ENCODE measurements at regions not wholly inside any gene's neighbourhood (a gene's known extent, or its start where the extent isn't known, plus 50 kb on each side); places are given as distances from the start of the nearest gene placed in this dataset.

DNA sequence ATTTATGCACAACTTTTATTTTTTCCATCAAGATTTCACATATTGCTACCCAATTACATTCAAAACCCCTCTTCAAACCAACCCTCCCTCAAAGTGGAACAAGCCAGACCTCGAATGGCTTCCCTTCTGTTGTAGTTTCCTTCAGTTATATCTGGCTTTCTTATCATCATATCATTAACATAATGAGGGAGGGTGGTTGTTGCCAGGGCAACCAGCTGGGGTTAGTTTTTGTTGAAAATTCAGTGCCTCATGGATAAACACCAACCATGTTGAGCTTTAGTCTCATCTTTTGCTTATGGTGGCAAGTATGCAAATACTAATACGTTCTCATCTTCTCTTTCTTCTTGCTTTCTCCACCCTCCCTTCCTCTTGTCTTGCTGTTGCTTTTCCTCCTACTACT, 359.7 kb downstream of the CDH11 start:
- Histone ChIP-seq H3K4me1 (ENCODE audit: insufficient read depth, low read length) (no peaks in the 10 kb centered on the region), H2BK5ac (ENCODE audit: insufficient read length, low read length) (no peak overlapping the region), H3K4me2 (ENCODE audit: insufficient read depth, insufficient read length, low read length) (no peak overlapping the region), H2AFZ (ENCODE audit: low read length) (no peak overlapping the region), H4K5ac (ENCODE audit: insufficient read length, low read depth, low read length) (no peak overlapping the region), H3K14ac (ENCODE audit: insufficient read depth, low read length) (no peak overlapping the region), H3K9ac (ENCODE audit: extremely low read depth, insufficient read length, low read length) (no peak overlapping the region), H3K27ac (ENCODE audit: insufficient read length, low read depth, low read length) (no peak overlapping the region), H3K79me2 (ENCODE audit: insufficient read depth, low read length) (no peaks in the 10 kb centered on the region), H4K20me1 (ENCODE audit: control insufficient read depth, insufficient read depth, insufficient read length) (no peaks in the 10 kb centered on the region), H2BK15ac (ENCODE audit: low read depth, low read length) (no peak overlapping the region), H4K91ac (ENCODE audit: insufficient read length, low read depth, low read length) (no peak overlapping the region), H2BK20ac (ENCODE audit: low read depth, low read length, poor library complexity, severe bottlenecking) (no peak overlapping the region), H3K18ac (ENCODE audit: insufficient read length, low read depth, low read length) (no peak overlapping the region), H3T11ph (ENCODE audit: low read length) (no peak overlapping the region), H3K23me2 (ENCODE audit: insufficient read length, low read depth, low read length, poor library complexity, severe bottlenecking) (no peaks in the 10 kb centered on the region), H2BK12ac (ENCODE audit: insufficient read length, low read depth, low read length) (no peak overlapping the region), H3K56ac (ENCODE audit: insufficient read length, low read depth, low read length) (no peak overlapping the region), H3K4ac (ENCODE audit: low read depth, low read length) (no peak overlapping the region), H3K27me3 (ENCODE audit: insufficient read depth, low read length) (no peaks in the 10 kb centered on the region), H3K9me3 (ENCODE audit: control insufficient read depth, low read depth, low read length) (no peaks in the 10 kb centered on the region), H4K8ac (replicated peaks; ENCODE audit: insufficient read length, low read depth, low read length) (no peak overlapping the region), H2BK120ac (ENCODE audit: low read depth, low read length, poor library complexity, severe bottlenecking) (no peak overlapping the region), H3K23ac (ENCODE audit: insufficient read length, low read depth, low read length) (no peak overlapping the region), H2AK5ac (ENCODE audit: insufficient read length, low read length) (no peak overlapping the region), H3K79me1 (ENCODE audit: insufficient read depth, low read depth, low read length, poor library complexity, severe bottlenecking) (no peaks in the 10 kb centered on the region)
- H3K27me3 Mint-ChIP-seq (ENCODE audit: low read depth) = no peaks in the 10 kb centered on the region; the same call in 1 of the 2 replicates
- no peak overlapping the region for H3K27ac Mint-ChIP-seq
- TF ChIP-seq, protein P1, sequence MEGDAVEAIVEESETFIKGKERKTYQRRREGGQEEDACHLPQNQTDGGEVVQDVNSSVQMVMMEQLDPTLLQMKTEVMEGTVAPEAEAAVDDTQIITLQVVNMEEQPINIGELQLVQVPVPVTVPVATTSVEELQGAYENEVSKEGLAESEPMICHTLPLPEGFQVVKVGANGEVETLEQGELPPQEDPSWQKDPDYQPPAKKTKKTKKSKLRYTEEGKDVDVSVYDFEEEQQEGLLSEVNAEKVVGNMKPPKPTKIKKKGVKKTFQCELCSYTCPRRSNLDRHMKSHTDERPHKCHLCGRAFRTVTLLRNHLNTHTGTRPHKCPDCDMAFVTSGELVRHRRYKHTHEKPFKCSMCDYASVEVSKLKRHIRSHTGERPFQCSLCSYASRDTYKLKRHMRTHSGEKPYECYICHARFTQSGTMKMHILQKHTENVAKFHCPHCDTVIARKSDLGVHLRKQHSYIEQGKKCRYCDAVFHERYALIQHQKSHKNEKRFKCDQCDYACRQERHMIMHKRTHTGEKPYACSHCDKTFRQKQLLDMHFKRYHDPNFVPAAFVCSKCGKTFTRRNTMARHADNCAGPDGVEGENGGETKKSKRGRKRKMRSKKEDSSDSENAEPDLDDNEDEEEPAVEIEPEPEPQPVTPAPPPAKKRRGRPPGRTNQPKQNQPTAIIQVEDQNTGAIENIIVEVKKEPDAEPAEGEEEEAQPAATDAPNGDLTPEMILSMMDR (conservative IDR thresholded peaks at IDR 0.05) = no peak
- H3K36me3 Mint-ChIP-seq (ENCODE audit: insufficient read depth in 1 of 3, low read depth in 3 of 3) = no peaks in the 10 kb centered on the region
- H3K4me3 Mint-ChIP-seq = no peak overlapping the region
- peaks cover 0 to 3% of the 10 kb centered on the region in 2 experiments; a peak in 1 of 4 replicates for H3K4me1 Mint-ChIP-seq
- no CpG with 5 or more reads among the region's 2 CpGs for WGBS (ENCODE audit: extremely low coverage, insufficient read length, low lambda C conversion rate)
- H3K9me3 Mint-ChIP-seq = no peaks in the 10 kb centered on the region
- DNase-seq = no peak

Measured in H9 (cell line).